H1 (cell line): ENCODE measurements at regions not wholly inside any gene's neighbourhood (a gene's known extent, or its start where the extent isn't known, plus 50 kb on each side); places are given as distances from the start of the nearest gene placed in this dataset.

Experiments used
- CTCF ChIA-PET: fragments of 300-600 bp; sonication (Branson Sonifier 250); formaldehyde crosslinking; loops from one replicate; lab custom pipeline; 2021; ENCODE audit not compliant: partially characterized antibody; lab: Charles Lee
- POLR2A ChIA-PET: fragments of 300-600 bp; sonication (Branson Sonifier 250); formaldehyde crosslinking; loops from one replicate; lab custom pipeline; 2021; ENCODE audit warnings: inconsistent platforms; ENCODE audit not compliant: partially characterized antibody; lab: Charles Lee
- DNase-seq, 2 experiments: peaks; one replicate each; pipeline versions ENCODE4 v3.0.0 to v3.0.0-alpha.2; 2010 to 2022; ENCODE audit warnings: low spot score in 2 of 2, low read depth in 1 of 2, mixed read lengths in 1 of 2
- FAIRE-seq: peaks from 2 replicates; lab custom pipeline; 2011; peaks lifted over from hg19 to GRCh38; lab: Jason Lieb, UNC
- H2AFZ ChIP-seq: 2 replicates; pipeline ENCODE4 v1.8.1; 2012; ENCODE audit warnings: low read length, inconsistent platforms
- H2AK5ac ChIP-seq: 2 replicates; pipeline ENCODE4 v1.6.1; 2013; ENCODE audit warnings: low read depth, low read length
- H2BK120ac ChIP-seq: replicated peaks from 2 replicates; pipeline ENCODE3; 2013; ENCODE audit warnings: low read depth, low read length, inconsistent platforms
- H2BK12ac ChIP-seq: 2 replicates; pipeline ENCODE4 v1.6.1; 2013; ENCODE audit warnings: low read depth, low read length
- H2BK15ac ChIP-seq: 2 replicates; pipeline ENCODE4 v1.6.1; 2013; ENCODE audit warnings: low read length
- H2BK20ac ChIP-seq: 2 replicates; pipeline ENCODE4 v1.6.1; 2013; ENCODE audit warnings: low read length
- H2BK5ac ChIP-seq: 2 replicates; pipeline ENCODE4 v1.6.1; 2013; ENCODE audit warnings: low read depth, low read length
- H3K14ac ChIP-seq: 2 replicates; pipeline ENCODE4 v1.6.1; 2013; ENCODE audit warnings: inconsistent platforms; ENCODE audit not compliant: insufficient read length
- H3K18ac ChIP-seq: 2 replicates; pipeline ENCODE4 v1.6.1; 2013; ENCODE audit warnings: low read length; ENCODE audit errors: extremely low read depth
- H3K23ac ChIP-seq: 2 replicates; pipeline ENCODE4 v1.6.1; 2013; ENCODE audit warnings: inconsistent platforms; ENCODE audit not compliant: insufficient read length
- H3K23me2 ChIP-seq: 2 replicates; pipeline ENCODE4 v1.6.1; 2013; ENCODE audit warnings: low read depth, low read length
- H3K27ac ChIP-seq: 2 replicates; pipeline ENCODE4 v1.6.1; 2011; ENCODE audit warnings: low read depth, low read length, inconsistent platforms
- H3K27me3 ChIP-seq, 4 experiments: replicated peaks in 1 of 4; 1 replicate in 1 of 4; 2 replicates in 3 of 4; pipeline versions ENCODE4 v1.6.1 to v1.8.1; 2011 to 2013; ENCODE audit warnings: low read length in 3 of 4, mild to moderate bottlenecking in 3 of 4, inconsistent platforms in 2 of 4, mixed read lengths in 2 of 4, moderate library complexity in 1 of 4; ENCODE audit not compliant: control insufficient read depth in 3 of 4, insufficient read depth in 3 of 4; ENCODE audit errors: extremely low read depth in 1 of 4
- H3K36me3 ChIP-seq, 4 experiments: 2 replicates each; pipeline versions ENCODE4 v1.6.1 to v1.8.1; 2011 to 2013; ENCODE audit warnings: mild to moderate bottlenecking in 4 of 4, low read length in 3 of 4, moderate library complexity in 2 of 4, control low read depth in 1 of 4, inconsistent platforms in 1 of 4; ENCODE audit not compliant: insufficient read depth in 4 of 4, control insufficient read depth in 2 of 4
- H3K4ac ChIP-seq: replicated peaks from 2 replicates; pipeline ENCODE3; 2013; ENCODE audit warnings: low read length, low read depth, mixed read lengths, inconsistent platforms; ENCODE audit not compliant: insufficient read length
- H3K4me1 ChIP-seq, 4 experiments: replicated peaks in 1 of 4; 1 replicate in 1 of 4; 2 replicates in 3 of 4; pipeline versions ENCODE4 v1.6.1 to v1.8.1; 2011 to 2013; ENCODE audit warnings: low read length in 3 of 4, inconsistent platforms in 2 of 4, mixed read lengths in 1 of 4; ENCODE audit not compliant: insufficient read depth in 4 of 4, control insufficient read depth in 3 of 4
- H3K4me2 ChIP-seq, 2 experiments: 2 replicates each; pipeline versions ENCODE4 v1.6.1 to v1.8.1; 2011 to 2013; ENCODE audit warnings: low read depth in 2 of 2, low read length in 2 of 2, control low read depth in 1 of 2, inconsistent platforms in 1 of 2, mild to moderate bottlenecking in 1 of 2; ENCODE audit not compliant: insufficient read depth in 1 of 2
- H3K4me3 ChIP-seq, 4 experiments: fragments of 200-600, 300-600 bp in 1 of 4; sonication (generic), shearing (Covaris generic), sonication (Bioruptor Twin) in 1 of 4; 2 replicates each; pipeline versions ENCODE4 v1.5.1 to v1.8.1; 2011 to 2016; ENCODE audit warnings: low read length in 4 of 4, low read depth in 3 of 4, control low read depth in 2 of 4, inconsistent platforms in 2 of 4, mild to moderate bottlenecking in 2 of 4, mixed read lengths in 1 of 4, moderate library complexity in 1 of 4; ENCODE audit not compliant: insufficient read depth in 2 of 4; ENCODE audit errors: extremely low read depth in 1 of 4
- H3K56ac ChIP-seq: replicated peaks from 2 replicates; pipeline ENCODE3; 2013; ENCODE audit warnings: low read depth, mild to moderate bottlenecking, mixed read lengths, low read length, inconsistent platforms; ENCODE audit not compliant: insufficient read length
- H3K79me1 ChIP-seq: 2 replicates; pipeline ENCODE4 v1.6.1; 2013; ENCODE audit warnings: low read depth, low read length, control low read depth
- H3K79me2 ChIP-seq, 2 experiments: 2 replicates each; pipeline versions ENCODE4 v1.6.1 to v1.8.1; 2012 to 2013; ENCODE audit warnings: low read length in 2 of 2, mild to moderate bottlenecking in 2 of 2, inconsistent platforms in 1 of 2; ENCODE audit not compliant: insufficient read depth in 2 of 2, control insufficient read depth in 1 of 2
- H3K9ac ChIP-seq, 4 experiments: replicated peaks in 1 of 4; 1 replicate in 1 of 4; 2 replicates in 3 of 4; pipeline versions ENCODE4 v1.6.1 to v1.8.1; 2011 to 2013; ENCODE audit warnings: low read depth in 3 of 4, low read length in 3 of 4, control low read depth in 2 of 4, mild to moderate bottlenecking in 2 of 4, moderate library complexity in 2 of 4, inconsistent platforms in 1 of 4; ENCODE audit errors: extremely low read depth in 1 of 4
- H3K9me3 ChIP-seq, 2 experiments: 2 replicates each; pipeline versions ENCODE4 v1.6.1 to v1.8.1; 2012 to 2013; ENCODE audit warnings: mild to moderate bottlenecking in 2 of 2, moderate library complexity in 2 of 2, control low read depth in 1 of 2, inconsistent platforms in 1 of 2, low read depth in 1 of 2, low read length in 1 of 2, mixed read lengths in 1 of 2; ENCODE audit not compliant: insufficient read depth in 2 of 2
- H4K20me1 ChIP-seq, 2 experiments: replicated peaks in 1 of 2; 2 replicates each; pipeline versions ENCODE3 to v1.8.1; 2011 to 2013; ENCODE audit warnings: inconsistent platforms in 2 of 2, low read length in 2 of 2, mild to moderate bottlenecking in 1 of 2; ENCODE audit not compliant: insufficient read depth in 2 of 2, control insufficient read depth in 1 of 2
- H4K5ac ChIP-seq: 2 replicates; pipeline ENCODE4 v1.6.1; 2013; ENCODE audit warnings: low read length, low read depth, mixed read lengths, inconsistent platforms; ENCODE audit not compliant: insufficient read length
- H4K8ac ChIP-seq: 2 replicates; pipeline ENCODE4 v1.8.0; 2013; ENCODE audit warnings: mild to moderate bottlenecking, moderate library complexity, low read length, inconsistent platforms; ENCODE audit not compliant: insufficient read depth; ENCODE audit errors: extremely low read depth
- H4K91ac ChIP-seq: replicated peaks from 2 replicates; pipeline ENCODE3; 2013; ENCODE audit warnings: low read length, mixed read lengths, inconsistent platforms; ENCODE audit not compliant: insufficient read length
- EZH2 ChIP-seq: fragments of 200-600 bp; sonication (generic); IDR thresholded peaks from 2 replicates; pipeline ENCODE4 v1.7.1; 2012; ENCODE audit warnings: low read depth, mild to moderate bottlenecking, moderate library complexity, low read length, inconsistent platforms; ENCODE audit not compliant: severe bottlenecking
- TEAD4 ChIP-seq: IDR thresholded peaks from 2 replicates; pipeline ENCODE4 v1.6.1; 2012; ENCODE audit warnings: low read depth, low read length, inconsistent platforms, mixed read lengths
- WGBS, 2 experiments: shearing (Covaris generic) in 1 of 2; methylation state at CpG; one replicate each; pipeline versions ENCODE4 v1.1.6 to v1.1.7; 2013 to 2015; ENCODE audit warnings: low lambda C conversion rate in 2 of 2, mixed read lengths in 2 of 2, inconsistent platforms in 1 of 2, low coverage in 1 of 2, missing lambda C conversion rate in 1 of 2; ENCODE audit not compliant: insufficient replicate concordance in 2 of 2, insufficient coverage in 1 of 2, insufficient read length in 1 of 2; ENCODE audit errors: extremely low coverage in 1 of 2, missing lambda C conversion rate in 1 of 2; 5-methylcytosine and 5-hydroxymethylcytosine counted together
- TF ChIP-seq, protein P1 (sequence below): IDR thresholded peaks from 2 replicates; pipeline ENCODE4 v1.6.1; 2012; ENCODE audit warnings: inconsistent platforms

- Histone ChIP-seq H3K4me1 (no peaks in the 10 kb centered on the region), H3K9ac (no peak overlapping the region), H3K79me2 (no peaks in the 10 kb centered on the region), H3K56ac (no peak overlapping the region), H3K4me2 (no peak overlapping the region)
- TF ChIP-seq TEAD4 (peak; percentile 52; the same call in 1 of the 2 replicates), EZH2 (no peak)
- TF ChIP-seq, protein P1, sequence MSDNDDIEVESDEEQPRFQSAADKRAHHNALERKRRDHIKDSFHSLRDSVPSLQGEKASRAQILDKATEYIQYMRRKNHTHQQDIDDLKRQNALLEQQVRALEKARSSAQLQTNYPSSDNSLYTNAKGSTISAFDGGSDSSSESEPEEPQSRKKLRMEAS, result no peak
- TF ChIP-seq, all 59 proteins: peak for 1
- CTCF ChIA-PET, result no interaction called here
- no peaks in the 10 kb centered on the region for H3K79me1 ChIP-seq
- no peak overlapping the region for H2BK120ac ChIP-seq
- DNase-seq (no peak), FAIRE-seq (no peak)
- H3K36me3 ChIP-seq, result no peaks in the 10 kb centered on the region
- H2AK5ac ChIP-seq, result no peak overlapping the region
- H3K27ac ChIP-seq, result no peak overlapping the region
- no peak overlapping the region for H2BK12ac ChIP-seq
- H2BK20ac ChIP-seq, result no peak overlapping the region
- H3K9me3 ChIP-seq, result no peaks in the 10 kb centered on the region
- H2BK5ac ChIP-seq, result no peak overlapping the region
- no peak overlapping the region for H3K4me3 ChIP-seq
- H3K23ac ChIP-seq, result no peak overlapping the region
- H3K14ac ChIP-seq, result no peak overlapping the region
- H2AFZ ChIP-seq, result no peak overlapping the region
- no peaks in the 10 kb centered on the region for H4K20me1 ChIP-seq
- POLR2A ChIA-PET, result no interaction called here
- H4K5ac ChIP-seq, result no peak overlapping the region
- 57% methylated on average over 2 of the region's 2 CpGs; no CpG with 5 or more reads in 1 of the 2 experiments for WGBS, 2 experiments
- no peak overlapping the region for H2BK15ac ChIP-seq
- no peak overlapping the region for H3K4ac ChIP-seq
- no peaks in the 10 kb centered on the region for H3K23me2 ChIP-seq
- no peak overlapping the region for H4K8ac ChIP-seq
- no peak overlapping the region for H3K18ac ChIP-seq
- H4K91ac ChIP-seq, result no peak overlapping the region
- no peaks in the 10 kb centered on the region for H3K27me3 ChIP-seq
Observed at GRCh38 chr2:78175645-78176044, 653.5 kb upstream of the LRRTM4 start.
